GM12892 (cell line): ENCODE measurements at regions not wholly inside any gene's neighbourhood (a gene's known extent, or its start where the extent isn't known, plus 50 kb on each side); places are given as distances from the start of the nearest gene placed in this dataset.

Experiments used
- POLR2A ChIP-seq: IDR thresholded peaks from 2 replicates; pipeline ENCODE4 v1.6.1; 2011; ENCODE audit warnings: low read depth, low read length, control low read depth
- POLR2AphosphoS5 ChIP-seq: IDR thresholded peaks from 2 replicates; pipeline ENCODE4 v1.6.1; 2011; ENCODE audit warnings: low read depth, low read length, control low read depth
- TAF1 ChIP-seq: IDR thresholded peaks from 2 replicates; pipeline ENCODE4 v1.6.1; 2011; ENCODE audit warnings: low read depth, mild to moderate bottlenecking, control low read depth, low read length, borderline replicate concordance

GRCh38 chr4:106541253-106541652 is 172.7 kb upstream of the GIMD1 start:
- no peak for TF ChIP-seq POLR2A
- TF ChIP-seq POLR2AphosphoS5: no peak
- no peak for TF ChIP-seq TAF1
